ENCODE measurements at regions not wholly inside any gene's neighbourhood (a gene's known extent, or its start where the extent isn't known, plus 50 kb on each side); places are given as distances from the start of the nearest gene placed in this dataset.
"Not testable (repeated sequence)": the region's sequence is repeated elsewhere in the genome, so short reads cannot be mapped to it uniquely, and the experiment has no call there.

- no peak for DNase-seq (ENCODE audit: low spot score)
These were observed 70.4 kb upstream of the ACTRT2 start for GRCh38 chr1:2950926-2951305.

DNA sequence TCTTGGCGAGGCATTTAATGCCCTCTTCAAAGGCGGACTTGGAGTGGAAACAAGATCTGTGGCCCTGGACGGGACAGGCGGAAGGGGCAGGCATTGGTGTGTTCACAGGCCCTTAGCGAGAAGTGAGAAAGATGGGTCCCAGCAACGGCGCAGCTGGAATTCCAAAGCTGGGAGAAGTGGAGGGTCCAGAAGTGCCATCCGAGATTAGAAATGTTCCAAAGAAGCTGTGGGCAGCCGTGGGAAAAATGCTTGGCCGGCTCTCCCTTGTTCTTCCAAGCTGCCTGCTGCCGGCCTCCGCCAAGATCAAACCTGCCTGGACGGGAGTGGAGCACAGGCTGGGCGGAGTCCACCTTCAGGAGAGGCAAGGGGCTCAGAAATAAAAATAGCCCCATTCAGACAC is 69.4 kb upstream of the ACTRT2 start:
- DNase-seq (ENCODE audit: low spot score) = no peak

DNA sequence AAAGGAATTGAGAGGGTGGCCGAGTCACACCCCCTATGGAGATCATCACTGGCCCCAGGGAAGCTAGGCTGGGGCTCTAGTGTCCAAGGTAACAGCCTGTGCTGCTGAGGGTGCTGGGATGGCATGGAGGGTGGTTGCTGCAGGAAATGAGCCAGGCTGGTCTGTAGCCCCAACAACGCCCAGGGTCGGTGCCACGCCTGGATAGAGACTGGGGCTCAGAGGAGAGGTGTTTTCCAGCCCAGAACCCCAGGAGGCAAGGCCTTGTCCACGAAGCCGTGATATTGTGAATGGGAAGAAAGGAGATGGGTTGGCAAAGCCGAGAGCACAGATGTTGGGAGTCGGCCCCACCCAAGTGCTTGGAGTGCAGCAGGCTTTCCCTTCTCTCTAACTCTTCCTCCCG is 68.9 kb upstream of the ACTRT2 start:
- DNase-seq (ENCODE audit: low spot score) = no peak

DNA sequence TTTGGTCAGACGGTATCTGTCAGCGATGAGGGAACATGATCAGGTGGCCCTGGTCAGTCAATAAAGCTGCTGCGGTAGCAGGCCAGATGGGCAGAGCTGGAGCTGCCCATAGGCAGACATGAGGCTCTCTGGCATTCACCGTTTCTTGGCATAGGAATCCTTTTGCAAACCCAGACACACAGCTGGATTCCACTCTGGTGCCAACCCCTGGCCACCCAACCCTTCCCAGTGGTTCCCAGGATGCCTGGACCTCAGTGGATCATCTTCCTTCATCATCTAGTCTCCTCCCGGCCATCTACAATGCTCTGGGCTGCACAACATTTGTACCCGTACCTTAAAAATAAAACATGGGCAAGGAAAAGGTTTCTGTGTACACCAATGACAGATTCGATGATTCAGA is 68.3 kb upstream of the ACTRT2 start:
- DNase-seq (ENCODE audit: low spot score) = no peak

DNA sequence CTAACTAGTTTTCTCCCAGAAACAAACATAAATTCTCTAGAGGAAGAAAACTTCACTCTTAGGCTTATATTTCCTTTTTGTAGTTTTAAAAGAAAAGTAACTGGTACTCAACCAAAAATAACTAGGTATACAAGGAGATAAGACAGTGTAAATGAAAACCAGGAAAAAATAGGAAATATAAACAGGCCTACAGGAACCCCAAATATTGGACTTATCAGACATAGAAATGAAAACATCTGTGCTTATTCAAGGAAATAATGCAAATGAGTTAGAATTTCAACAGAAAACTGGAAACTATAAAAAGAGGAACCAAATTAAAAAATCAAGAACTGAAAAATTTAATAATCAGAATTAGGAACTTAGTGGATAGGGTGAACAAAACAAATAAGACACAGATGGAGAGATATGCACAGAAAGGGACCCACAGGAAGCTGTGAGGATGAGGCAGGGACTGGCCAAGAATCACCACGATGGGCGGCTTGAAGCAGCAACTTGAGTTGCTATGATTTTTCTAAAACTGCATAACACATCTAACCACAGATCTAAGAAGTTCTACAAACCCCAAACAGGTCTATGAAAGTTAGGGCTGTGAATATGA is 67.5 kb upstream of the ACTRT2 start:
- no peak for DNase-seq (ENCODE audit: low spot score)

DNA sequence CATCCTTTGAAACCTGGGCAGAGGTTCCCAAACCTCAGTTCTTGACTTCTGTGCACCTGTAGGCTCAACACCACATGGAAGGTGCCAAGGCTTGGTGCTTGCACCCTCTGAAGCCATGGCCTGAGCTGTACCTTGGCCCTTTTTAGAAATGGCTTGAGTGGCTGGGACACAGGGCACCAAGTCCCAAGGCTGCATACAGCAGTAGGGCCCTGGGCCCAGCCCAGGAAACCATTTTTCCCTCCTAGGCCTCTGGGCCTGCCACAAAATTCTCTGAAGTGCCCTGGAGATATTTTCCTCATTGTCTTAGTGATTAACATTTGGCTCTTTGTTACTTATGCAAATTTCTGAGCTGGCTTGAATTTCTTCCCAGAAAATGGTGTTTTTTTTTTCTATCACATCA is 65.6 kb upstream of the ACTRT2 start:
- no peak for DNase-seq (ENCODE audit: low spot score)

- DNase-seq (ENCODE audit: low spot score) = no peak
These were observed 64.7 kb upstream of the ACTRT2 start for GRCh38 chr1:2956576-2956975.

- no peak for DNase-seq (ENCODE audit: low spot score)
These were observed 63.9 kb upstream of the ACTRT2 start for GRCh38 chr1:2957329-2957728.

DNA sequence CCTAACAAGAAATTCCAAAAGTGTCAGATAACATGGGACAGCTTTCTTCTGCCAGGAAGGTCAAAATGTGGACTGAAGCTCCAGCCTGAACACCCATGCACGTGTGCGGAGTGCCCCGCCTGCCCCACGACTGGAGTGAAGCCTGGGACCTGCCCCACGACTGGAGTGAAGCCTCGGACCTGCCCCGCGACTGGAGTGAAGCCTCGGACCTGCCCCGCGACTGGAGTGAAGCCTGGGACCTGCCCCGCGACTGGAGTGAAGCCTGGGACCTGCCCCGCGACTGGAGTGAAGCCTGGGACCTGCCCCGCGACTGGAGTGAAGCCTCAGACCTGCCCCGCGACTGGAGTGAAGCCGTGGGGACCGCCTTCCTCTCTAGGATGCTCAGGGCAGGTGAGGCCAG is 61.4 kb upstream of the ACTRT2 start:
- DNase-seq (ENCODE audit: low spot score) = not testable (repeated sequence)

- no peak for DNase-seq (ENCODE audit: low spot score)
These were observed 60.2 kb upstream of the ACTRT2 start for GRCh38 chr1:2961081-2961480.

- DNase-seq (ENCODE audit: low spot score) = no peak
These were observed 59.6 kb upstream of the ACTRT2 start for GRCh38 chr1:2961661-2962060.

- DNase-seq (ENCODE audit: low spot score) = no peak
These were observed 59.2 kb upstream of the ACTRT2 start for GRCh38 chr1:2962061-2962460.

DNA sequence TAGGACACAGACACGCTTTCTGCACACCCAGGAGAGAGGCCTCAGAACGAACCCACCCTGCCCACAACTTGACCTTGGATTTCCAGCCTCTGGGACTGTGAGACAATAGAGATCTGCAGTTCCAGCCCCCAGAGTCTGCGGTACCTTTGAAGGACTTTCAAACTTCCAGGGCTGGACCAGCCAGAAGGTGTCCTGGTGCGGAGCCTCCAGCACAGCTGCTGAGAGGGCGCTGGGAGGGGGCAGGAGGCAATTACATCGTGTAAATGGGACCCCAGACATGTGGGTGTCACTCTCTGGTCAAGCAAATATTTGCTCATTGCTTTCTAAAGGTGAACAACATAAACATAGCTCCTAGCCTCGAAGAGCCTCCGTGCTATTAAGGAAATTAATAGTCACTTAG is 58.7 kb upstream of the ACTRT2 start:
- DNase-seq (ENCODE audit: low spot score) = no peak

DNA sequence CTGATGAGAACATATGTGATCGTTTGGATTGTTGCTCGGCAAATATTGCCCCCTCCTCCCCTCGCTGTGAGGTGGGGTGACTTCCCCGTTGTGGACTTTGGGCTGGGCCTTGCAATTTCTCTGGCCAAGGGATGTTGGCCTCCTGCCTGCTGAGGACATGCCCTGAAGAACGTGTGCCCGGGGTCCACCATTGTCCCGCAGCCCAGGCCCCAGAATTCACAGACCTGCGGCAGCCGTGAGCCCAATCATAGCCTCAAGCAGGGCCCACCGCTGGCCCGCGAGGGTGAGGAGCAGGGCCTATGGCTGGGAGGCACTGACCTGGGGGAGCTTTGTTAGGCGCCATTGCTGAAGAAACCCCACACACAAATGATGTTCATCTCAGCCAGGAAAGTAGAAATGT is 58.3 kb upstream of the ACTRT2 start:
- DNase-seq (ENCODE audit: low spot score) = no peak

- no peak for DNase-seq (ENCODE audit: low spot score)
These were observed 55.6 kb upstream of the ACTRT2 start for GRCh38 chr1:2965676-2966075.

- DNase-seq (ENCODE audit: low spot score) = no peak
These were observed 54.6 kb upstream of the ACTRT2 start for GRCh38 chr1:2966449-2967328.

DNA sequence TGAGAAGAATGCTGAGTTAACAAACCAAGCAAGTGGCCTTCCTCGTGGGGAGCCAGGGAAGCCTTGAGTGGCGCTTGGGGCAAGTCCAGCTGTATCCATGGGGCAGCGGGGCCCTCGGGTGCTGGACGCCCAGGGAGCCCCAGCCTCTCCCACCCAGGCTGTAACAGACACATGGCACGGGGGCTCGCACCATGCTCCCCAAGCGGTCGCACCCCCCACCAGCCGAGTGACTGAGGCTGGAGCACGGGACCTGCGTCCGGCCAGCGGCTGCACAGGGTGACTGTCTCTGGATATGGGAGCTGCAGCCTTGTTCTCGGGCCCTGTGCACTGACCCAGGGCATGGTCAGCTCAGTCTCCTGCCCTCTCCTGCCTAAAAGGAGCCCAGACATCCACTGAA is 53.9 kb upstream of the ACTRT2 start:
- DNase-seq (ENCODE audit: low spot score) = no peak

GRCh38 chr1:2967881-2968280 is 53.4 kb upstream of the ACTRT2 start:
- DNase-seq (ENCODE audit: low spot score) = no peak

GRCh38 chr1:2968471-2968881 is 52.8 kb upstream of the ACTRT2 start:
- DNase-seq (ENCODE audit: low spot score) = no peak

- no peak for DNase-seq (ENCODE audit: low spot score)
These were observed 52.0 kb upstream of the ACTRT2 start for GRCh38 chr1:2969011-2969844.

DNA sequence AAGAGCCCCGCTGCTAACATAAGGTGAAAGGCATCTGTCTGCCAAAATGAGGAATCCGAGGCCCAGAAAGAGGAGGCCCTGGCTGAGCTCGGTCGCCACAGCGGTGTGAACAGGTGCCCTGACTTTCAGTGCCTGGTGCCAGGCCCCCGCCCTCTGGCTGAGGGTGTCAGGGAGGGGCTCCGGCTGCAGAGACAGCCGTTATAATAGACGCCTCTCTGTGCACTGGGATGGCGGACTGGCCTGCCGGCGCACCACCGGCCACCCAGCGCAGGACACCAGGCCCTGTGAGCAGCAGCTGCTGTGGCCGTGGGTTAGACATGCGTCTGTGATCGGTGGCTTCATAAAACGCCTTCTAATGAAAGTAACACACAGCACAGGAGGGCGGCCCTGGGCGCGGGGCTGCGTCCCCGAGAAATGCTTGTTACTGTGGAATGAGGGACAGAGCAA is 51.4 kb upstream of the ACTRT2 start:
- no peak for DNase-seq (ENCODE audit: low spot score)

GRCh38 chr1:2970311-2971071 is 50.8 kb upstream of the ACTRT2 start:
- no peak for DNase-seq (ENCODE audit: low spot score)
